Progenitor cell of endocrine pancreas (in vitro differentiated cells): ENCODE measurements at regions not wholly inside any gene's neighbourhood (a gene's known extent, or its start where the extent isn't known, plus 50 kb on each side); places are given as distances from the start of the nearest gene placed in this dataset.

Experiments used
- DNase-seq: peaks from one replicate; pipeline ENCODE4 v3.0.0; 2021; ENCODE audit warnings: low spot score; ENCODE audit not compliant: unreplicated experiment
- H3K27ac Mint-ChIP-seq: 2 replicates; pipeline ENCODE4 v1.8.0; 2021; ENCODE audit warnings: mild to moderate bottlenecking, moderate library complexity, mixed read lengths
- H3K27me3 Mint-ChIP-seq: 2 replicates; pipeline ENCODE4 v1.8.0; 2021; ENCODE audit warnings: mixed read lengths
- H3K36me3 Mint-ChIP-seq: 2 replicates; pipeline ENCODE4 v1.8.0; 2022; ENCODE audit warnings: mixed read lengths; ENCODE audit not compliant: insufficient read depth
- H3K4me1 Mint-ChIP-seq: 2 replicates; pipeline ENCODE4 v1.8.0; 2021; ENCODE audit warnings: low read depth, mixed read lengths
- H3K4me3 Mint-ChIP-seq: 2 replicates; pipeline ENCODE4 v1.8.0; 2021; ENCODE audit warnings: low read depth, mild to moderate bottlenecking, moderate library complexity, mixed read lengths
- H3K9me3 Mint-ChIP-seq: 2 replicates; pipeline ENCODE4 v1.8.0; 2021; ENCODE audit warnings: low read depth, mixed read lengths
- CTCF ChIP-seq: fragments of 200-600 bp; sonication (generic); IDR thresholded peaks from one replicate; pipeline ENCODE4 v1.5.0; 2021; ENCODE audit warnings: antibody characterized with exemption, mild to moderate bottlenecking; ENCODE audit not compliant: unreplicated experiment

GRCh38 chr5:9781890-9782289 lies 151.7 kb upstream of the TAS2R1 start:
- peaks cover 12% of the 10 kb centered on the region for H3K27me3 Mint-ChIP-seq
- H3K36me3 Mint-ChIP-seq: no peaks in the 10 kb centered on the region
- peaks cover 7% of the 10 kb centered on the region for H3K9me3 Mint-ChIP-seq
- H3K4me3 Mint-ChIP-seq: no peak overlapping the region
- no peak for TF ChIP-seq CTCF
- peaks cover 9% of the 10 kb centered on the region for H3K4me1 Mint-ChIP-seq
- H3K27ac Mint-ChIP-seq: no peak overlapping the region
- no peak for DNase-seq

- TF ChIP-seq CTCF: no peak
- Mint-ChIP-seq H3K4me1 (peaks cover 7% of the 10 kb centered on the region), H3K36me3 (no peaks in the 10 kb centered on the region), H3K27me3 (peaks cover 9% of the 10 kb centered on the region), H3K27ac (no peak overlapping the region), H3K4me3 (no peak overlapping the region), H3K9me3 (peaks cover 7% of the 10 kb centered on the region)
- DNase-seq: no peak
Measured at GRCh38 chr5:9781275-9781674, 151.1 kb upstream of the TAS2R1 start.

GRCh38 chr5:9780501-9780900 lies 150.3 kb upstream of the TAS2R1 start:
- no peak overlapping the region for H3K27ac Mint-ChIP-seq
- H3K4me3 Mint-ChIP-seq: no peak overlapping the region
- H3K9me3 Mint-ChIP-seq: peaks cover 7% of the 10 kb centered on the region
- no peak for DNase-seq
- H3K27me3 Mint-ChIP-seq: peaks cover 9% of the 10 kb centered on the region
- H3K4me1 Mint-ChIP-seq: peaks cover 7% of the 10 kb centered on the region
- no peak for TF ChIP-seq CTCF
- H3K36me3 Mint-ChIP-seq: no peaks in the 10 kb centered on the region

GRCh38 chr5:9776525-9776924 lies 146.4 kb upstream of the TAS2R1 start:
- Mint-ChIP-seq H3K9me3 (peaks cover 20% of the 10 kb centered on the region), H3K4me1 (no peaks in the 10 kb centered on the region), H3K36me3 (no peaks in the 10 kb centered on the region), H3K27ac (no peak overlapping the region), H3K27me3 (peaks cover 8% of the 10 kb centered on the region), H3K4me3 (no peak overlapping the region)
- DNase-seq: no peak
- TF ChIP-seq CTCF: no peak

GRCh38 chr5:9775339-9775738 lies 145.2 kb upstream of the TAS2R1 start:
- H3K4me3 Mint-ChIP-seq: no peak overlapping the region
- no peak overlapping the region for H3K27ac Mint-ChIP-seq
- H3K4me1 Mint-ChIP-seq: no peaks in the 10 kb centered on the region
- peaks cover 4% of the 10 kb centered on the region for H3K27me3 Mint-ChIP-seq
- no peaks in the 10 kb centered on the region for H3K36me3 Mint-ChIP-seq
- H3K9me3 Mint-ChIP-seq: peaks cover 20% of the 10 kb centered on the region
- no peak for TF ChIP-seq CTCF
- no peak for DNase-seq
